Small intestine (tissue), 7 donors: ENCODE measurements at regions not wholly inside any gene's neighbourhood (a gene's known extent, or its start where the extent isn't known, plus 50 kb on each side); places are given as distances from the start of the nearest gene placed in this dataset.

Experiments
- DNase-seq, 2 donors: peaks; one replicate each; pipeline versions ENCODE4 v3.0.0 to v3.0.0-alpha.2; 2013
- FAIRE-seq: peaks from 2 replicates; lab custom pipeline; 2012; peaks lifted over from hg19 to GRCh38; lab: Jason Lieb, UNC
- H3K27ac ChIP-seq, 3 donors: one replicate each; pipeline ENCODE4 v1.5.1; 2013; ENCODE audit warnings: low read length in 2 of 3, mild to moderate bottlenecking in 2 of 3, control low read depth in 1 of 3, inconsistent platforms in 1 of 3, low read depth in 1 of 3, moderate library complexity in 1 of 3
- H3K27me3 ChIP-seq, 3 donors: one replicate each; pipeline ENCODE4 v1.6.1; 2013; ENCODE audit warnings: low read length in 3 of 3, inconsistent platforms in 1 of 3; ENCODE audit not compliant: control insufficient read depth in 3 of 3, insufficient read depth in 3 of 3
- H3K36me3 ChIP-seq, 3 donors: one replicate each; pipeline ENCODE4 v1.6.1; 2013; ENCODE audit warnings: low read length in 3 of 3, inconsistent platforms in 1 of 3, low read depth in 1 of 3, mild to moderate bottlenecking in 1 of 3, moderate library complexity in 1 of 3; ENCODE audit not compliant: control insufficient read depth in 3 of 3, insufficient read depth in 2 of 3
- H3K4me1 ChIP-seq, 3 donors: one replicate each; pipeline ENCODE4 v1.6.1; 2013; ENCODE audit warnings: low read length in 2 of 3, inconsistent platforms in 1 of 3, low read depth in 1 of 3, mild to moderate bottlenecking in 1 of 3, moderate library complexity in 1 of 3; ENCODE audit not compliant: control insufficient read depth in 3 of 3, insufficient read depth in 2 of 3
- H3K4me3 ChIP-seq, 3 donors: one replicate each; pipeline ENCODE4 v1.5.1; 2013; ENCODE audit warnings: low read length in 3 of 3, control low read depth in 1 of 3, inconsistent platforms in 1 of 3, low read depth in 1 of 3, mild to moderate bottlenecking in 1 of 3, moderate library complexity in 1 of 3
- H3K9me3 ChIP-seq, 2 donors: one replicate each; pipeline ENCODE4 v1.6.1; 2013; ENCODE audit warnings: low read depth in 1 of 2, low read length in 1 of 2; ENCODE audit not compliant: control insufficient read depth in 2 of 2, insufficient read depth in 1 of 2
- WGBS, 3 donors: extraction: QIAGEN DNeasy Blood & Tissue Kit; methylation state at CpG; one replicate each; pipeline ENCODE4 v1.1.7; 2013; 5-methylcytosine and 5-hydroxymethylcytosine counted together
- donor health status: healthy with polysubstance abuse.
- donor health status: control.
- donor health status: control.
- donor health status: Bipolar disorder and iron deficiency.
- donor health status: healthy.

DNA sequence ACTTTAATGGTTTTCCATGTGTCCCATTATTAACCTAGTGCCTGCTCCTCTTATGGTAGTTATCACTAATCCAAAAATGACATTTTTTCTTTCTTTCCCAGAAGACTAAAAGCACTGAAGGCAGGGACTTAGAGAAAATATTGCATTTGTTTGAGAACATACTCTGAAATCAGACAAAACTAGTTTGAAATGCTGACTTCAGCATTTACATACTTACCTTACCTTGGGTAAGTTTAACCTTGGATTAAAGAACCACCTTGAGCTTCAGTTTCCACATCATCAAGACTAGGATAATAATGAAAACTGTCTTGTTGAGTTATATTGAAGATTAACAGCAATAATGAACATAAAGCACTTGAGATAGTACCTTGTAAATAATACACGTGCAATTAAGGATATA is 413.0 kb downstream of the SOX2 start:
- H3K27me3 ChIP-seq, result no peaks in the 10 kb centered on the region
- 84 to 87% (median 86%) methylated on average over 1 of the region's 1 CpG for WGBS, 3 donors
- FAIRE-seq, result no peak
- H3K9me3 ChIP-seq, result no peaks in the 10 kb centered on the region
- no peaks in the 10 kb centered on the region for H3K36me3 ChIP-seq
- no peak for DNase-seq
- no peak overlapping the region for H3K4me3 ChIP-seq
- H3K27ac ChIP-seq, result no peak overlapping the region
- no peaks in the 10 kb centered on the region for H3K4me1 ChIP-seq

DNA sequence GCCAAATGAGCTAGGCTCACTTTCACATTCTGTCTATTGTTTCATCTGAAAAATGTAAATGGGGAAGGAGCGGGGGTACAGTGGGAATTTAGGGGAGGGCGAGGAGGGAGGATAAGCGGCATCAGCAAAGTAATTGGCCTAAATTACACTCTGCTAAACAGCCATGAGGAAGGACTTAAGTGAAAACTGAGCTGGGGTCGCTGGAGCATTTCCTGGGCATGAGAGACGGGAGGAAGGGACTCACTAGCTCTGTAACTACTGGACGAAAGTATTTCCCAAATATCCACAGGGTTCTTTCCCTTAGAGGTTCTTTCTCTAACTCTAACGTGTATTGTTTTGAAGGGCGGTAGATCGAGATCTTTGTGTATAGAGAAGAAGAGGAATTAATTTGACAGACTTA is 418.0 kb downstream of the SOX2 start:
- Histone ChIP-seq H3K27me3 (no peaks in the 10 kb centered on the region), H3K4me3 (no peak overlapping the region), H3K4me1 (no peaks in the 10 kb centered on the region), H3K9me3 (no peaks in the 10 kb centered on the region), H3K27ac (no peak overlapping the region), H3K36me3 (no peaks in the 10 kb centered on the region)
- no peak for FAIRE-seq
- 69 to 83% (median 79%) methylated on average over 9 of the region's 9 CpGs for WGBS, 3 donors
- no peak for DNase-seq

DNA sequence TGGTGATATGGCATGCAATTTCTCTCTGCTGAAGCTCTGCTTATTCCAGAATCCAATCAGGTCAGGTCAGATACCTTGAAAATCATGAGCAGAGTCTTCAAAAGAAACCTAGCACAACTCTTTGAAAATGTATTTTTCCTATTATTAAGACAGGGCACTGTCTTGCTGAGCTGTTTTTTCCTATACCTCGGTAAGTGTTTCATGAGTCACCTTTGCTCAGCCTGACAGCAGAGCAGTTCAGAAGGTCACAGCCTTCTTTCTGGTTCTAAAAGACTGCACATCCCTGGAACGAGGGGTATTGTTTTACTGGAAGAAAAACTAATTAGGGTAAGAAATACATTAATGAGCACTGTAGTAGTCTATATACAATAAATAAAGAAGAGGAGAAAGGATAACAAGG is 422.0 kb downstream of the SOX2 start:
- H3K9me3 ChIP-seq, result no peaks in the 10 kb centered on the region
- no peaks in the 10 kb centered on the region for H3K27me3 ChIP-seq
- H3K4me3 ChIP-seq, result no peak overlapping the region
- WGBS, 3 donors, result 20 to 48% (median 21%) methylated on average over 2 of the region's 2 CpGs
- H3K36me3 ChIP-seq, result no peaks in the 10 kb centered on the region
- DNase-seq, result peak in 1 of 2 donors; percentile 40
- no peak overlapping the region for H3K27ac ChIP-seq
- no peak for FAIRE-seq
- no peaks in the 10 kb centered on the region for H3K4me1 ChIP-seq

DNA sequence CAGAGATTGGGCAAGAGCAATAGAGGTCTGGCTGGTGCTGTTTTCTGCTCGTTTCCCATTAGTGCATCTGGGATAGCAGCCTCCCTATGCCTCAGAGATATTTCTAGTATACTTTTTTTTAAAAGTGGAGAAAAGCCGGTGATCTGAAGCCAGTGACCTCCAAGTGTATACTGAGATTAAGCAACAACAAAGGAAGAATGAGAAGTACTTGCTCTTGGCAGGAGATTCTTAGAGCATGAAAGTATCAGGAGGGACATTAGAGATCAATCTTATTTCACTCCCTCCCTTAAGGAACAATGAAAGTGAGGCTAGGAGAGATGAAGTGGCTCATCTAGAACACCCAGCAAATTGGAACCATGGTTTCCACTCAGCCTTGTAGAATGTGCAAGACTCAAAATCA is 423.3 kb downstream of the SOX2 start:
- no peaks in the 10 kb centered on the region for H3K27me3 ChIP-seq
- FAIRE-seq, result no peak
- no peaks in the 10 kb centered on the region for H3K36me3 ChIP-seq
- no peaks in the 10 kb centered on the region for H3K4me1 ChIP-seq
- DNase-seq, result peak in 1 of 2 donors; percentile 30
- H3K4me3 ChIP-seq, result no peak overlapping the region
- WGBS, 3 donors, result 55 to 66% (median 63%) methylated on average over 2 of the region's 2 CpGs
- H3K27ac ChIP-seq, result no peak overlapping the region
- H3K9me3 ChIP-seq, result no peaks in the 10 kb centered on the region

DNA sequence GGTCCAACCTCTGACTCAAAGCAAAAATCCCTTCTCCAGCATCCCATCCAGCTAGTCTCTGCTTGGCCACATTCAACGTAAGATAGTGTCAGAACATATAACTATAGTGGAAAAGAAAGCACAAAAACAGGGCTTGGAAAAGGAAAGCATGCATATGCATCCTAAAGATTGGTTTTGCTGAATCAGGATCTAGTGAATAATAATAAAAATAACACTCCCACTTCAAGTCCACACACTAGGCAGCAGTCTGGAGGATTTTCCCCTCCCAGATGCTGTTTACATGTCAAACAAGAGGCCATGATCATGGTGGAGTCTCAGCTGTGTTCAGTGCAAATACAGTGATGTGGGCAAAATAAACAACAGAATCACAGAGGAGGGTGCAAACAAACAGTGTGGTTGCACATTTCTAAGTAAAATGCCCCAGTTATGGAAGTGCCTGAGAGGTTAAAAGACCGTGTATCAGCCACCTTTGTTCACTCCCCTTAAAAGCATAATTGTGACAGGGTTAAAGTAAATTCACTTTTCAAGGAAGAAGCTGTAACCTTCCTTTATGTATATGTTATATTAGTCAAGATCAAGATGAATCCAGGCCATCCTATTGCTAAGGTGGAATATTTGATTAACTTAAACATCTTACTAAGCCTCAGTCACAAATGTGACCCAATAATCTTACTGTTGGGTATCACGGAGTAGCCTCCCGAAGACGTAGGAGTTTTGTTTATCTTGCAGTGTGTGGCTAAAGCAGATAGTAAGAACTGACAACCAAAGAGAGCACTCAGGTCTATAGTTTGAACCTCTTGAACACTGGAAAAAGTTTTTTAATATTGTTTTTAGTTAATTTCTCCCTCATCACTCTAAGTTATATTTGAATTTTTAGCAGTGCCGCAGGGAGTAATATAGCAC is 424.5 kb downstream of the SOX2 start:
- H3K9me3 ChIP-seq, result no peaks in the 10 kb centered on the region
- 59 to 73% (median 60%) methylated on average over 6 of the region's 6 CpGs for whole genome bisulfite sequencing, 3 donors

DNA sequence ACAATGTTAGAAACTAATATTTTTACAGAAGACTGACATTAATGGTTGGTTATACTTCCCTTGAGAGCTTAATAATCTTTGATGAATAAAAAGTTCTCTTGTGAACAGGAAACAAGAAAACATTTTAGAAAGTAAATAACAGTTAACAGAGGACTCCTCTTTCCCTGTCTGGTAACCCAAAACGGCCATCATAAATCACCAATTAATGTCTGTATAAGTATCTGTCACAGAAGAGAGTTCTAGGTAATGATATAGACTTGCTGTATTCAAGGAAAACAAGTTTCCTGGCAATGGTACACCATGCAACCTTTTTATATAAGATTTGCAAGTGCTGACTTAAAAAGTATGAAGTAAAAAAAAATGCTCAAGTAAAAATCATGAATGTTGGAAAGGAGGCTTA is 426.7 kb downstream of the SOX2 start:
- H3K27ac ChIP-seq, result no peak overlapping the region
- no peaks in the 10 kb centered on the region for H3K4me1 ChIP-seq
- H3K9me3 ChIP-seq, result no peaks in the 10 kb centered on the region
- no peaks in the 10 kb centered on the region for H3K27me3 ChIP-seq
- DNase-seq (no peak), FAIRE-seq (no peak)
- 32 to 66% (median 44%) methylated on average over 1 of the region's 1 CpG for WGBS, 3 donors
- no peak overlapping the region for H3K4me3 ChIP-seq
- H3K36me3 ChIP-seq, result no peaks in the 10 kb centered on the region

More for the DNA sequence above, 424.5 kb downstream of the SOX2 start:
- Histone ChIP-seq H3K4me1 (no peaks in the 10 kb centered on the region), H3K36me3 (no peaks in the 10 kb centered on the region), H3K4me3 (no peak overlapping the region), H3K27me3 (no peaks in the 10 kb centered on the region), H3K27ac (no peak overlapping the region)
- FAIRE-seq (no peak), DNase-seq (no peak)

DNA sequence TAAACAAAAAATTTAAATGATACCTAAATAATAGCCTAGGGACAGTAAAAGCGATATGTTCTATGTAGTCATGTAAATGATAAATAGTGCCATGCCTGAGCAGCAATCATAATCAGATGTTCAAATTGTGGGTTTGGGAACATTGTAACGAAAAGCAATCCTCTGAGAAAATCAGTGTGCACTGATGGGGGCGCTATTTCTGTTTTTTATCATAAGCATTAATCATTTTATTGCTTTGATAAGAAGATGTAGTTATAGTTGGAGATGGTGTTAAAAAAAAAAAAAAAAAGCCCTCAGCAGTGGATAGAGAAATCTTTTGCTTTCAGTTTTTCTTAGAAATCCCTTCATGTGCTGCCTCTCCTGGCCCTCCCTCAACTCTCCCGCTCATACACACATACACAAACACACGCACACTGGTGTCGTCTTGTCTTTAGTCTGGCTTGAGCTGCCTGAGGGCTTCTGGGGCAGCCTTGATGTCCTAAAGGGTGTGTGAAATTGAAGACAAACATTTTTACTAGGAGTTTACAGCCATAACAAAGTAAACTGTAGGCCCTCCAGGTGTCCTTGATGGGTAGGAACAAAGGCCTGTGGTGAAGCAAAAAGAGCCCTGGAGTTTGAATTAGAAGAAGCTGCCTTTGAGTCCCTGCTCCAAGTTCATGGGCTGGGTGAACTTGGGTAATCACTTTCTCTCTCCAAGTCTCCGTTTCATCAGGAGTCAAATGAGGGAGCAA is 428.1 kb downstream of the SOX2 start:
- Histone ChIP-seq H3K4me1 (no peaks in the 10 kb centered on the region), H3K36me3 (no peaks in the 10 kb centered on the region), H3K27me3 (no peaks in the 10 kb centered on the region), H3K27ac (no peak overlapping the region), H3K4me3 (no peak overlapping the region), H3K9me3 (no peaks in the 10 kb centered on the region)
- WGBS, 3 donors, result 47 to 58% (median 56%) methylated on average over 7 of the region's 7 CpGs
- no peak for FAIRE-seq
- no peak for DNase-seq

DNA sequence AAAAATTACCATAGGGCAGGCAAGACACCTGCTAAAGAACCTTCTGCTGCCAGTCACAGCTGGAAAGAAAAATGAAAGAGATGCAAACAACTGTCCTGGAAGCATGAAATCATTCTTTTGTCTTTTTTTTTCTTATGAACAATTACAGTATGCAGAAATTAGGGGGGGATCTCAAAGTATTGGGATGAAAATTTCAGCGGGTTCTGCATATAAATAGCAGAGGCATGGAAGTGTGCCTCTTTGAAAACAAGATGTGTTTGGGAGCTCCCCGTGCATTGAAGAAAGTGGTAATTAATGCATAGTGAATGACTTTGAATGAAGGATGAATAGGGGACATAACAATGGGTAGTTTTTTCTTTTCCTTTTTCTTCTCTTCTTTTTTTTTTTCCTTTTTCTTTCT is 431.2 kb downstream of the SOX2 start:
- no peaks in the 10 kb centered on the region for H3K27me3 ChIP-seq
- no peak overlapping the region for H3K4me3 ChIP-seq
- no peak for DNase-seq
- no peaks in the 10 kb centered on the region for H3K36me3 ChIP-seq
- 27 to 39% (median 35%) methylated on average over 2 of the region's 2 CpGs for WGBS, 3 donors
- no peaks in the 10 kb centered on the region for H3K4me1 ChIP-seq
- H3K9me3 ChIP-seq, result no peaks in the 10 kb centered on the region
- FAIRE-seq, result no peak
- no peak overlapping the region for H3K27ac ChIP-seq
